HG02938 (cell line): ENCODE measurements at regions not wholly inside any gene's neighbourhood (a gene's known extent, or its start where the extent isn't known, plus 50 kb on each side); places are given as distances from the start of the nearest gene placed in this dataset.

Source experiments
- ATAC-seq: cut with Tn5 transposase; IDR thresholded peaks from one replicate; pipeline ENCODE4 v1.9.1; 2021; ENCODE audit warnings: mild to moderate bottlenecking, moderate library complexity; ENCODE audit not compliant: unreplicated experiment

- peak; percentile 89 for ATAC-seq
These were observed 52.7 kb upstream of the ERCC6L2 start for GRCh38 chr9:95822583-95823431.

DNA sequence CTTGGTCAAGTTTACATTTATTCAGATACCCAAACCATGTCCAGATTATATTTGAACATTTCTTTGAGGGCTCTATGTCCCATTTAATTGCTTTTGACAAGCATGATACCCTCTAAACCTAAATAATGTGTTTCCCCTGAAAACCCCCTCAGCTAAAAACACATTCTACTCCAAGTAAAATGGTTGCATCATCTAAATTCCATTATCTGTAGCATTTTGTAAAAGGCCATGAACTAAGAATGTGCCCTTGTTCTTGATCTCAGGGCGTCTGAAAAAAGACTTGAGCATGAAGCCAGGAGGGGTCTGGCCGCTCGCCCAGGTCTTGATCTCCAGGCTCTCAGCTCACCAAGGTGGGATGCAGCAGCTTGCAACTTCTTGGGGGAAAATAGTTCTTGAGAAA is 53.5 kb upstream of the ERCC6L2 start:
- no peak for ATAC-seq

GRCh38 chr9:95820074-95820473 is 55.4 kb upstream of the ERCC6L2 start:
- no peak for ATAC-seq

DNA sequence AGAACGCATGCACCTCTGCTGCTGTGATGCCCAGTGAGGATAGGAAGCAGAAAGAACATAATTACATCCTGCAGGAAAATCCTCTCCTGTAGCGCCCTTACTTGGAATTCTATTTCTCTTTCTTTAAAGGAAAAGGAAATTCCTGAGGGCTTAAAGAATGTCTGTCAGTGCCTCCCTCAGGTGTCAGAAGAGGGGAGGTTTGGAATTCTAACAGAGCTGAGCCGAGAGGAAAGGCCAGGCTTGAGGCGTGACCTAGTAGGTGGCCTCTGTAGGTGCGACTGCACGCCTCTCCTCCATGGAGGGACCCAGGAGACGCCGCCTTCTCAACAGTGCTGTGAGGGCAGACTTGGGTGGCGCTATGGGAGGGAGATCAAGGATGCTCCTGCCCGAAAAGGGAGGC is 55.9 kb upstream of the ERCC6L2 start:
- ATAC-seq = no peak

DNA sequence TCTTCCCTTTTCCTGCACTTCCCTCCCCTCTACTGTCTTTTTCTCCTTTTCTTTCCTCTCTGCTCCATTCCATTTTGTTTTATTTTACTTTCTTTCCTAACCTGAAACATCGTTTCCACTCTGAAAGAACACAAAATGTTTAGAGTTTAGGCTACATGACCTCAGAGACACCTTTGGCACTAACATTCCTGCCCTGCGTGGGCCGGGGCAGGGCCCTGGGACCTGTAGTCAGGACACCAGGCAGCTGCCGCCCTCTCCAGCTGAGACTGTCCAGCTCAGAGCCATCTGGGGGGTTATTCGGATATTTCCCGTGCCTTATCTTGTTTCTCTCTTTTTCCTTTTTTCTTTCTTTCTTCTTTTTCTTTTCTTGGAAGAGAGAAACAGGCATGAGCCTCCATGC is 58.3 kb upstream of the ERCC6L2 start:
- no peak for ATAC-seq

DNA sequence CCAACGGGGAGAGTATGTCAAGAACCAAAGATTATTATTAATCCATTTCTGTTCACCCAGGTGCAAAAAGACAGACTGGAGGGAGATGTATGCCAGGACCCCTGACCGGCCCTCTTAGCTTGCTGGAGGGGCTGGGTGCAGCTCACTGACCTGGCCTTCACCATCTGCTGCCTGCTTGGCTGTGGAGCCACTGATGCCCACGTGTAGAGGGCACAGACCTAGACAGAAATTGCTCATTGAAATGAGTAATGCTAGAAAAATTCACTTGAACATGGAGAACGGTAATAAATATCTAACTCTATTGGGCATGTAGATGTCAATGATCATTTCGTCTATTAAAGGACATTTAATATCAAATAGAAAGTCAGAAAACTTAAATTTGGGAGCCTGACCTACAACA is 58.8 kb upstream of the ERCC6L2 start:
- no peak for ATAC-seq

DNA sequence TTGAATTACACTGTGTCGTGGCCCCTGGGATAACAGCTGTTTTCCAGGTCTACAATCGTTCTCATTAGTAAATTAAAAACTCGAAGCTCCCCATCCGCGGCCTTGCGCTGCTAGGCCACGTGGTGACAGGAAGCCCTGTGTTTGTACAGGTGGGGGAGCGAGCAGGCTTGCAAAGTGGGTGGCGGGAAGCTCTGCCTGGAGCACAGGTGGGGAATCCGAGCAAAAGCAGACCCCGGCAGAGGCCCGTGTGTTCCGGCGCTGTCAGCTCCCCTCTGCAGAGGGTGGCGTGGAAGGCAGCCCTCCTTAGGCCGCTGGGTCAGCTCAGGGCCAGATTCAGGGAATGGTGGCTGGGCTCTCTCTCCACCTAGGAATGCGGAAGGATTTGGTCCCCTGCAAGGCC is 59.5 kb upstream of the ERCC6L2 start:
- ATAC-seq = no peak

GRCh38 chr9:95815133-95815532 is 60.4 kb upstream of the ERCC6L2 start:
- no peak for ATAC-seq

DNA sequence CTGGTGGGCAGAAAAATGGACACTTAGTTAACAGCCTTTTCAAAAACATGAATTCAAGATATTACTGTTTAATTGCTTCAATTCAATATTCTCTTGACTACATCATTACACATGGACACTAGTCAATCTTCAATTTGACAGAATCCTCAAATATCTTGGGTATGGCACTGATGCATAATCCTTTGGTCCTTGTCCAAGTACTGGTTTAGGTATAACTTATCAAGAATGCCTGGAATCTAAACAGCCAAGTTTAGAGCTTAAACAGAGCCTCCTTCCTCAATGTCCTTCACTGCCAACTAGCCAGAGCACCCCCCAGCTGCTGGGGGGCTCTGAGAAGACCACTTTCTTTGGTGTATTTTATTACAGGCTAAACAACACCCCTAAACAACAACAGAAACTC is 61.6 kb upstream of the ERCC6L2 start:
- ATAC-seq = no peak

DNA sequence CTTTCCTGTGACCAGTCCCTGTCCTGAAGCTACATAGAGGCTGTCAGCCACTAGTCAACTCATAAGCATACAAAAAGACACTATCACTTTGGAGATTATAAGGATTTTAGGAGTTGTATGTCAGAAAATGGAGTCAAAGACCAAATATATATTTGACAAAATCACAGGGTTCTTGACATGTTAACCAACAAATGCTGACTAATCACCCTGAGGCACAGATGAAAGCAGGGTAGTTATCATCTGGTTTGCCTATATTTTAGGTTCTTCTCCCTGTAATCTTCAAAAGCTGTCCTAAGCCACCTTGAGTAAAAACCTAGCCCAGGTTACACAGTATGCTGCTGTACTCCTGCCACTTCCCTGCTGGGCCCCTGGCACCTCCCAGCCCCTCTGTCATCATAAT is 64.7 kb upstream of the ERCC6L2 start:
- no peak for ATAC-seq

GRCh38 chr9:95810133-95810532 is 65.4 kb upstream of the ERCC6L2 start:
- no peak for ATAC-seq

DNA sequence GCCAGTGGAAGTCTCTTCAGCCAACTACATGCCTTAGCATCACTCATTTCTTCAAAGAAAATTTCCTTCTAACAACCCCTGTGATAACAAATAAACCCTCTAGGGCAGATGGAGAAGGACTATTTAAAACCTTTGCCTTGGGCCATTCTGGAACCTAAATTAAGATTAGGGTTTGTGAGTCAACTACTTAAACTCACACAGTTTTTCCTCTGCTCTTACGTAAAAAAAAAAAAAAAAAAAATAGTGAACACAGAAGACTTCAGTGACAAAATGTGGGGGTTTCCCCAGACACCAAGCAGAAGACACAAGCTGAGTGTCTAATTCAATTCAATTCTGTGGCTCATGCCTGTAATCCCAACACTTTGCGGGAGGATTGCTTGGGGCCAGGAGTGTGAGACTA is 65.8 kb upstream of the ERCC6L2 start:
- no peak for ATAC-seq

GRCh38 chr9:95808011-95808410 is 67.5 kb upstream of the ERCC6L2 start:
- ATAC-seq = no peak

DNA sequence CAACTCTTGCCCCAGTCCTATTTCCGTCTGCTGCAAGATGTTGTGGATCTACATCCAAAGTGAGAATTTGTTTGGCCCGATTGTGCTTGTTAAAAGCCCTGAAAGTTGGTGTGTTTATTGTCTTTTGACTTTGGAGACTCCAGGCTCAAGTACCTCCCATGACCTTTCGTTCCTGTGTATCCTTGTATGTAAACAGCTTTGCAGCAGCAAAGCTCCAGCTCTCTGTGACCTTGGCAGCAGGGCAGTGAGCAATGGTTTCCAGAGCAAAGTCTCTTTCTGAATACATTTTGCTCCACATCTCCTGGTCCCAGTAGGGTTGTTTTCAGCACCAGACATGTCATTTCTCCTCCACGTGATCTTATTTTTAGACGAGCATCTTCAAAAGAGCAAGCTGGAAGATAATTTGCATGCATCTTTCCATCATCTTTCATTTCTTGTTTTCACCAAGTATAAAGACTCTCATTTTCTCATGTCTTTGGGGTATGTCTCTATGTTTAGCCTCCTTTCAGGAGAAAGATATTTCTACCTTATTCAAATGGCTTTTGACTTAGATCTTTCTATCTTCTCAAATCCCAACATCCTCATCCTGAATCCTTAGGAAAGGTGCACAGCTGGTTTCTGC is 68.1 kb upstream of the ERCC6L2 start:
- ATAC-seq = no peak

GRCh38 chr9:95803197-95803596 is 72.3 kb upstream of the ERCC6L2 start:
- ATAC-seq = no peak

GRCh38 chr9:95801797-95802196 is 73.7 kb upstream of the ERCC6L2 start:
- no peak for ATAC-seq

- no peak for ATAC-seq
These were observed 79.5 kb upstream of the ERCC6L2 start for GRCh38 chr9:95796029-95796428.

DNA sequence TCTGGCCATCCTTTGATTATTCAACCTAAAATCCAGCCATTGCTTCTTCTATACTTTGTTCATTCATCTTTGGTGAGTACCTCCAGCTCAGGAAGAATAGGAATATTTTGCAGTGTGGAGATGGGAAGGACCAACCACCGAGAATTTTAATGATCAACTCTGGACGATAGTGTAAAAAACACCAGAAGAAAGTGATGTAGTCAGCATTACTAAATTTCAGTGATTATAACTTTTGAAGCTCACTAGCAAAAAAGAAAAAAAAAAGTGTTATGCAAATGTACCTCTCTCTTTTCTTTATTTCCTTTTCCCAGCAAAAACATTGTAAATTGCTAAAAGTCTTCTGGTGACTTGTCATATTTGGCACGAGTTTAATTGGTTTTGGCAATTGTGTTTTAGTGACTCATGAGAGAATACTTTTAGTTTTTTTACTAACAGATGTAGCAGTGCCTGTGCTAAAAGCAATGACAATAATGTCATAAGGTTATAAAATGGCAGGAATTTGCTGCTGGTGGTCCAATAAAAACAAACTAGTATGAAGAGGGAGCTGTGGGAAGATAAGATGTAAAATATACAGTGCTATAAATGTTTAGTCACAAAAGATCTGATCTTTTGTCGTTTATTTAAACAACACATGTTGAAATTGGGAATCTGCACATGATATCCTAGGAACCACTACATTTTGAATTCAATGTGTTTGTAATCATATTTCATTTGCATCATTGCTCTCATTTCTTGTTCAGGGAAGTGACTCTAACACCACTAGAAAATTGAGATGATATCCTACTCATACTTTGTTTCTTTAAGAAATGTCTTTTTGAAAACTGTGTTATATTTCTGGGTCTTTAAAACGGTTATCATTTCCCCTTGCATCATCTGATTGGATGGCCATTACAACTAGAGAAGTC is 81.3 kb upstream of the ERCC6L2 start:
- no peak for ATAC-seq

DNA sequence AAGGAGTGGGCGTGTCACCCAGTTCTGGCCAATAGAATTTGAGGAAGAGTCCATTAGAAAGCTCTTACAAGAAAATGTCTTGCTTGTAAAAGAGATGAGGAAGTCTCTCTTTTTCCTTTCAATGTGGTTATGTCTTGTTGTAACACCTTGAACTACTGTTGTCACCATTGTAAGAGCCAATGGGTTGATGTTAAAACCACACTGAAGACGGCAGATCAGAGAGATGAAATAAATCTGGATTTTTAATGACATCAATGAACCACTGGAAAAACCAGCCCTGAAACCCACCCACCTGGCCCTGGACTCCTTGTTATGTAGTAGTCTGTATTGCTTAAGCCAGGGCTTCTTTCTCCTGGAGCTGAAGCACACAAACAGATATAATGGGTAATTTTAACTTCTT is 83.8 kb upstream of the ERCC6L2 start:
- no peak for ATAC-seq

DNA sequence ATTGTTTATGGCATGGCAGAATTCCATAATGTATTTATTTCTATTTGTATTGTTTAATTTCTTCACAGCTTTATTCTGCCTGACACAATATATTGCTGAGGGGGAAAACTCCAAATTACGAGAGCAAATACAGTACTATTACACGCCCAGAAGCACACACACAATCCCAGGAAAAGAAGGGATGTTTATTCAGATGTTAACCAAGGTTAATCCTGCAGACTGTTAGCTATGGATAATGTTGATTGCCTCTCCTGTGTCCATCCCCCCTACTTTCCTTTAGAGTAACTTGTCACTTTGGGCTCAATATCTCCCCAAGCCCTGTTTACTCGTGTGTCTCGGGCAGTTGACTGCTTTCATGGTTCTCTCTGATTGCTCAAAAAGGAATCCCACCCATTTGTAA is 84.2 kb upstream of the ERCC6L2 start:
- no peak for ATAC-seq

DNA sequence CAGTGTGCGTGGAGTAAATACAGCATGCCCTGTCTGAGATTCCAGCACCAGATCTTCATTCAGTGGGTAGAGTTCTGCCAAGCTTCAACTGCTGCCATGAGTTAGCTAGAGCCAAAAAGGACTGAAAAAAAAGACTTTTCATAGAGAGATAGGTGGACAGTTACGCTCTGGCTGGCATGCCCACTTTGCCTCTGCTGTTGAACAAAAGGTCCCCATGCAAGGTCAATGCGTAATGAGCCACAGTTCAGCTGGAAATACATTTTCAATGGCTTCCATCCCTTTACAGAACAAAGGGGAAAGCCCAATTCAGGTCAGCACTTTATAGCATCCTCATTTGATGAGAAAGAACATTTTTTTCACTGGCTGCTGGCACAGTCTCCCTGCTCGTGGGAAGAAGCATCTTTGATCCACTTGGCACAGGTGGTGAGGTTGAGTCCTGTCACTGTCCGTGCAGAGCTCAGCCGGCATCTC is 86.9 kb upstream of the ERCC6L2 start:
- ATAC-seq = no peak
